HG02642 (cell line): ENCODE measurements at regions not wholly inside any gene's neighbourhood (a gene's known extent, or its start where the extent isn't known, plus 50 kb on each side); places are given as distances from the start of the nearest gene placed in this dataset.

Source experiments
- ATAC-seq: cut with Tn5 transposase; IDR thresholded peaks from one replicate; pipeline ENCODE4 v1.9.1; 2021; ENCODE audit warnings: mild to moderate bottlenecking; ENCODE audit not compliant: unreplicated experiment, poor library complexity

DNA sequence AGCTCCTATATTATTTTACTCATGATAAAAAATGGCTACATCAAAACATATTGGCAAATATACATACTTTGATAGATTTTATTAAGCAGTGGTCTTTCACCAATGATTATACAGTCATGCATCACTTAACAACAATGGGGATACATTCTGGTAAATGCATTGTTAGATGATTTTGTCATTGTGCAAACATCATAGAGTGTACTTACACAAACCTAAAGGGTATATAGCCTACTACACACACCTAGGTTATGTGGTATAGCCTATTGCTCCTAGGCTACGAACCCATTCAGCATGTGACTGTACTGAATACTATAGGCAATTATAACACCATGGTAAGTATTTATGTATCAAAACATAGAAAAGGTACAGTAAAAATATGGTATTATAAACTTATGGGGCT, 98.9 kb upstream of the IL6 start:
- ATAC-seq, result no peak

DNA sequence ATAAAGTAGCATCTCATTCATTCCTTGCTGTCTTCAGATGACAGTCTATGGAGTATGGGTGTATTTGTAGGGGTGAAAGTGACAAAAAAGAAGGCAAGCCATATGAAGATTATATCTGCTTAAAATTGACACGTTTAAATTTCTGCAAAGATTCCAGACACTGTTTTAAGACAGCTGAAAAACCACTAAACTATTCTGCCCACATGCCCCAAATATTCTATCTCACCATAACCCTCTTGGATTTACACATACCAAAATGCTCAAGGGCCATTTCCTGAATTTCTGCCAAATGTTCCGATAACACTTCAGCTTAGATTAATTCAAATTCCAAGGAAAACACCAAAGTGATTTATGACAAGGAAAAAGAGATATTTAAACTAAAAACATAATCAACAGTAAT, 99.9 kb upstream of the IL6 start:
- no peak for ATAC-seq

DNA sequence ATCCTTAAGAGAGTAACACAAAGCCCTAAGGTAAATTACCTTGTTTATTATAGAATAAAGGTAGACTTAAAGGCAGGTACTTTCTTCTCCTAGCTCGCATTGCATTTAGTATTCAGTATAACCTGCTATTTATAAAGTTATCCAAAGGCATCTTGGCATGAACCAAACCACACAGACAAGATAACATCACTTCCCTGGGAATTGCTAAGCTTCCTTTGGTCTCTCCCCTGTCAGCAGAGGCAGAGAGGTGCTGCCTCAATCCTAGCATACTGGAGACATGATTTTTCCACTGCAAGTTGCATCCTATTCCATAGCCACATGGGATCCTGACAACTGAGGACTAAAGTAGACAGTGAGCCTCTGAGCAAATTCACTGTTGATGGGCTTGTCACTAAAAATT, 101.7 kb upstream of the IL6 start:
- no peak for ATAC-seq

DNA sequence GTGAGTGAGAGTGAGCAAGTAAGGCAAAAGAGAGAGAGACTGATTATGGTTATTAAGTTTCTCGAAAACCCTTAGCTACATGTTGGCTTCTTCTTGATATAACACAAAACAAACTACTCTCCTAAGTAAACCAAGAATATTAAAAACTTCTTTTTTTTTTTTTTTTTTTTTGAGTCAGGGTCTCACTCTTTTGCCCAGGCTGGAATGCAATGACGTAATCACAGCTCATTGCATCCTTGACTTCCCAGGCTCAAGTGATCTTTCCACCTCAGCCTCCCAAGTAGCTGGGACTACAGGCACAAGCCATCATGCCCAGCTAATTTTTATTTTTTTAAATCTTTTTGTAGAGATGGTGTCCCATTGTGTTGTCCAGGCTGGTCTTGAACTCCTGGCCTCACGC, 102.2 kb upstream of the IL6 start:
- ATAC-seq, result no peak

DNA sequence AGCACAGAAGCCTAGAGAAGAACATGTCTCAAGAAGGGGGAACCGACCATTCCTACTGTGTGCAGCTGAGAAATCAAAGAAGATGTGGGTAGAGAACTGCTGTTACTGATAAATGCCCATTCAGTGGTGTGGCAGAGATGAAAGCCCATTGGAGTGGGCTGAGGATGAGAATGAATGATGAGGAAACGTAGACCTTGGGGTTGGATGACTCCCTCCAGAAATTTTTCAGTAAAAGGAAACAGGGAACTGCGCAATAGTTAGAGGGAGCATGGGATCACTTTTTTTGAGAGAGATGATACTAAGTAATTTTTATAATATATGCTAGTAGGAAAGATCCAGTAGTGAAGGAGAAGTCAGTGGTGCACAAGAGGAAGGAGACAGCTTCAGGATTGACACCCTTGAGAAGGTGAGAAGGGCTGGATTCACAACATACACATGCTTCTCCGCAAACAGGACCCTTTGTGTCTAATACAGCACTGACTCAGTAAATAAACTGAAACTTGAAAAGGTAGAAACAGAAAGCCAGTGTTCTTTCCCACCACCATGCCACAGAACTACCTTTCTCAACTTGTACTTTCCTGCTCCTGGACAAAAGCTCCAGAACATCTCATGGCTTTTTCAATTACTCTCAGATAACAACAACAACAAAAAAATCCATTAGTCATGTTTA, 104.7 kb upstream of the IL6 start:
- ATAC-seq, result no peak

DNA sequence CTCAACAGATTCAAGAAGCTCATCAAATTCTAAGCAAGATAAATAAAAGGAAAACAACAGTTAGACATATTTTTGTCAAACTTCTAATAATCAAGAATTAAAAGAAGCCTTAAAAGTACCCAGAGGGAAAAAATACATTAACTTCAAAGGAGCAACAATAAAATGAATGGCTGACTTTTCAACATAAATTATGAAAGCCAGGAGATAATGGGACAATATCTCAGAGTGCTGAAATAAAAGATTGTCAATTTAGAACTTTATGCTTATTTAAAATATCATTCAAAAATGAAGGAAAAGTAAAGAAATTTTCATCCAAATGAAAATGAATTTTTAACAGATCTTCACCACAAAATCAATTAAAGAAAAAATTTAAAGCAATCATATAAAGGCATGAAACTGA, 108.5 kb upstream of the IL6 start:
- ATAC-seq, result no peak

DNA sequence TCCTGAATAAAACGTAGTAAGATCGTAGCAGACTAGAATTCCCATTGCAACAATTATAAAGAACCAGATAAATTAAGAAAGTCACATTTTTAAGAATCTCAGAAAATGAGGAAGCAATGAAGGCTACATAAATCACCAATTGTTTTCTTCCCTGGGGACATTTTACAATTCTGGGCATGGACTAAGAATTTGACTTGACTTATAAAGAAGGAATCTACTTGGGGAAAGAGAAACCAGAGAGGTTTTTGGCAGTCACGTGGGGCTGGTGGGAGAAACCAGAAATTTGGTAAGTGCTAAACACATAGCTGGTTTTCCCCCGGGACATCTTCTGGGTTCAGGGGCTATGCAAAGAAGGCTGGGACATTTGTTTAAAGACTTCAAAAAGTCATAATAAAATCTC, 109.8 kb upstream of the IL6 start:
- ATAC-seq, result no peak

DNA sequence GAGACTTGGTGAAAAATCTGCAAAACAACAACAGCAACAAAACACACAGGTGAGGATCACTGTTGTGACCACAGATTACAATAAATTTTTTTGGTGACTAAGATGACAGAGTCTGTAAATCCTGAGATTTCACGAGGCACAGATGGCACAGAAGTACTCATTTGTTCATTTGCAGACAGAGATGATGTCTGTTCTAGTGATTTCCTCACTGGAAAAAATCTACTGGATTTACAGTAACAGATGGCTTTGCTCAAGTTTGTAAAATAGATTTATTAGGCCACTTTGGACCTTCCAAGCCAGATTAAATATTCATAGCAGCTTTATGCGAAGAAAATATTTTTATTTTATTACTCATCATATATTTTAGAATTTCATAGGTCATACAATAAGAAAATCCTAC, 113.5 kb upstream of the IL6 start:
- ATAC-seq, result no peak

DNA sequence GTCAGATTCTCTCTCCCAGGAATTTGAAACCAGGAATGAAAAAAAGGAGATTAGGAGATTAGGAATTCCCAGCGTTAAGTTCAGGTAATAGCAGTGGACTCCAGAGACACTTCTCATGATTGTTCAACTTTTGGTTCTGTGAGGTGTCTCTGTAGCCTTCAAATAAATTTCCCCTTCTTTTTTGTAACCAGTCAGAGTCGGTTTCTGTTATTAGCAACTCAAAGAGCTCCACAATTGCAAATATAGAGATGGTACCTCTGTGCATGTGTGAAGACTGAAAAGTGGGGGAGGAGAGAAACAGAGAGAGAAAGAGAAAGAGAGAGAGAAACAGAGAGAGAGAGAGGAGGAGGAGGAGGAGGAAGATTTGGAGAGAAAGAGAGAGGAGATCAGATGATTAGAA, 112.8 kb upstream of the STEAP1B start:
- no peak for ATAC-seq

DNA sequence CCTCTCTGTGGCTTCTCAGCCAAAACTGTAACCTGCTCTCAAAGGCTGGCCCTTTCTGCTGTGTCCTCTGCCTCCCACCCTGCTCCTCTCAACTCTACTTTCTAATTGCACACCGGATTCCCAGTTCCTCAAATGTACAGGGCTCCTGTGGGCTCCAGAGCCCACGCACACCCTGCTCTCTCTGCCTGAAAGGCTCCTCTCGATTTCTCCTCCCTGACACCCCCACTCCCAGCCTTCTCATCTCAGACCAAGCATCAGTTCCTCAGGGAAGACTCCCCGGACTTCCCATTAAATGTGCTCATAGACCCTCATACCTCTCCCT, 111.7 kb upstream of the STEAP1B start:
- peak; percentile 76 for ATAC-seq

DNA sequence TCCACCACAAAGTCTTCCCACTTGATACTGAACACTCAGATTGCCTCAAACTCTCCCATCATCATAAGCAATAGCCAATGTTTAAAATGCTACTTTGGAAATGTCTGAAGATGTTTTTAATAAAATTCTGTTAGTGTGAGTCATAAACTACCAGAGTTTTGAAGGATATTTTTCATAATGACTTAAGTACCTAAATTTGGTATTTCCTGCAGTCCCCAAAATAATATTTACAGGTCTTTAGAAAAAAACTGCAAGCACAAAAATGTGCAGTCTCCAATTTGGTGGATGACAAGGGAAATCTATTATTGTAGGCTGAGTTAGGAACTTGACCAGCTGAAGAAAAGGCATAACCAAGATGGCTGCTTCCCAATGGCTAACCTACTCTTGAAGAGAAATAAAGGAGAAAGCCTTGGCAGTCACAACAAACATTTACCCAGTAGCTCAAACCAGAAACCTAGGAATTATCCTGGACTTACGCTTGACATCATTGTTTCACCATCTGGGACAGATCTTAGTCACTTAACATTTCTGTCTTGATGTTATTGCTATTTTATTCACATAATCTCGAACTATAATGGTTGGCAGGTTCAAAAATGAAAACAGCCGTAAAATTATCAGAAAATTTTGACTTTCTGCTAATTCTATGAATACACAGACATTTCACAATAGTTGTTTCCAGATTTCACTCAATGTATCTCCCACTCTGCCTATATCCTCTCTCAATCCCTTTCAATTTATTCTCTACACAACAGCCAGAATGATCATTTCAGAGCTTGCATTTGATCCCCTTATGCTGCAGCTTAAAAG, 111.2 kb upstream of the STEAP1B start:
- no peak for ATAC-seq

DNA sequence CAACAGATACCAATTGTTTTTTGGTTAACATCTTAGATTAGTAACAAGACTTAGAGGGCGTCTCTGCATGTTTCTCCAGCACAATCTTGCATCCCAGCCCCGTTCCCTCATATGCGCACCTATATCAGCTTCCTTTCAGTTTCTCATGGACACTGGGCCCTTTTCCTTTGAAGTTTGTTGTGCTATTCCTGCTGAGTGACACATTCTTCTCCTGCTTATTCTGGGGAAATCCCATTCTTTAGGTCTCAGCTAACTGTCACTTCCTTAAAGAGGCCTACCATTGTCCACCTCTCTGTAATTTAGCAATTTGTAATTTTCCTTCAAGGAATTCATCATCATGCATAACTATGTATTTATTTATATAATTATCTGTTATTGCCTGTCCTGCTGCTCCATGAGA, 110.3 kb upstream of the STEAP1B start:
- ATAC-seq, result no peak

DNA sequence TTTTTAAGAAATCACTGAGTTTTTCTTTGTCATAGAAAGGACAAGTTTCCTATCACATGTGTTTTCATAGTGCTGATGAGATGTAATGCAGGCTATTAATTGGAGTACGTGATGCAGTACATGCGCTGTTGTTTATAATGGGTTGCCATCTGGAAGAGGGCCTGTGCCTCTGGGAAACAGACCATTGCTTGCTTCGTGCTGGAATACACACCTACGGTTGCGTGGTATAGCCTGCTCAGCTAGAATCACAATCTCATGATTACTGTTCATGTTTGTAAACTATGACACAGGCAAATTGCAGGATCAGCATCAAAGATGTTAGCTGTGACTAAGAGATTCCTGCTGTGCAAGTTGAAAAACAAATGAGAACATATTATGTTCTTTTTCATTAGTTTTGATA, 107.2 kb upstream of the STEAP1B start:
- ATAC-seq, result no peak

DNA sequence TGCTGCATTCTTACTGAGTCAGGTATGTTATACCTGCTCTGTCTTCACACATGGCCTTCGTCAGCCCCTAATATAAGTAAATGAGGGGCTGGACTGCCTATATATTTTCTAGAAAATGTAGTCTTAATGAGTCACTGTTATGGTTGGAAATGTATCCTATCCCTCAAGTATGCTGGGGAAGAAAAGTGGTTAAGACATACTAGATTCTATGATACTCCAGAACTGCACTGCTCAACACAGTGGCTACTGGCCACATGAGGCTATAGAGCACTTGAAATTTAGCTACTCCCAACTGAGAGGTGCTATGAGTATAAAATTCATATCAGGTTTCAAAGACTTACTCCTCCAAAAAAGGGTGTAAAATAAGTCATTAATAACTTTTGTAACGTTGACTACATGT, 104.3 kb upstream of the STEAP1B start:
- ATAC-seq, result no peak

DNA sequence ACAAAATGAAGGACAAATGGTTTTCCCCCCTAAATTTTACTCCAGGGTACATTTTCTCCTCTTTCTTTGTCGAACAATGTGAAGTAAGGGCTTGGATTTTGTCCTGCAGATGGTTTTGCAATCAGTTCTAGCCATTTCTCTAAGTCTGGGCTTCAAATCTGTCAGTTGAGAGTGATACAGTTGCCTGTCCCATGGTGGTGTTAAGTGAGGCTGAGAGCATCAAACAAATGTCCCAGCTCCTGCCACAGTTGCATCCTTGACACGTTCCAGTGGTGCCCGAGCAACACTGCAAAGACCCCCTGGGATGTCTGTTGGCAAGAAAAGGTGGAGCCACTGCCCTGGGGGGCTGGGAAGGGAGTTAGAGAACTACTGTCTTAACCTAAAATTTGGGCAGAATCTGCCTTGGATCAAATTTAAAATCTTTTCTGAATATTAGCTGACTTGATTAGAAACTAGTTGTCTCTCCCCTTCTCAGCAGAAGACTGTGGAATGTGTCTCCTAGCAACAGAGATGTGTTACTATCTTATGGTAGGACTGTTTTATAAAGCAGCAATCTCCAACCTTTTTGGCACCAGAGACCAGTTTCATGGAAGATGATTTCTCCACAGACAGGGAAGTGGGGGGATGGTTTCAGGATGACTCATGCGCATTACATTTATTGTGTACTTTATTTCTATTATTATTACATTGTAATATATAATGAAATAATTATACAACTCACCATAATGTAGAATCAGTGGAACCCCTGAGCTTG, 102.0 kb upstream of the STEAP1B start:
- no peak for ATAC-seq

DNA sequence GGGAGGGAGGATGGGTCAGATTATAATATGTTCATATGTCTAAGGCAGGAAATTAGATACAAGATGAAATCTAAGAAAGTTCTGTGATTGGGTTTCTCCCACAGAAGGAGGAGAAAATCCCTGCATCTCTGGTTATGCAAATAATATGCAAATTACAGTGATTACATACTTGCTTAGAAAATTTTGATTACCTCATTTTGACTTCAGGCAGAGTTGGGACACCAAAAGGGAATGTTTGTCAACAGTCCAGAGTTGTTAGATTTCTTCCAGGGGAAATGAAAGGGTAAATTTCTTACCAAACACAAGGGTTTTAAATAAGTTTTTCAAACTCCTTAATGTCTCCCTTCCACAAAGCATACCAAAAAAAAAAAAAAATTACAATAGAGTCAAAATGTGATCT, 101.4 kb upstream of the STEAP1B start:
- no peak for ATAC-seq

DNA sequence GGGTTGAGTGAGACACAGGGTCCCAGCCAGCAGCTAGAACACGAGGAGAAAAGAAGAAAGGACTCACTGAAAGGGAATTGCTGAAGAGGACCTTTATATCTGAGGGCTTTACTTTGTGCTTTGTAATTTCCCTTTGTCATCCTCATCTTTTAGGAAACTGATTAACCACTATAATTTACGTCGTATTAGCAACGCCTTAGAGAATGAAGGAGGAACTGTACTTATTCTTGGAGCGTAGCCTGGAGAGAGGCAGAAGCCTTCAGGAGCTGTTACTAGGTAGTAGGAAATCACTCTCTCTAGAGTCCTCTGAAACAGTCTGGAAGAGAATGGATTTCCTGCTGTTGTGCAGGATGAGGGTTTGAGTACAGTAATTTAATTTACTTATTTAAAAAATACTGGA, 101.0 kb upstream of the STEAP1B start:
- no peak for ATAC-seq

DNA sequence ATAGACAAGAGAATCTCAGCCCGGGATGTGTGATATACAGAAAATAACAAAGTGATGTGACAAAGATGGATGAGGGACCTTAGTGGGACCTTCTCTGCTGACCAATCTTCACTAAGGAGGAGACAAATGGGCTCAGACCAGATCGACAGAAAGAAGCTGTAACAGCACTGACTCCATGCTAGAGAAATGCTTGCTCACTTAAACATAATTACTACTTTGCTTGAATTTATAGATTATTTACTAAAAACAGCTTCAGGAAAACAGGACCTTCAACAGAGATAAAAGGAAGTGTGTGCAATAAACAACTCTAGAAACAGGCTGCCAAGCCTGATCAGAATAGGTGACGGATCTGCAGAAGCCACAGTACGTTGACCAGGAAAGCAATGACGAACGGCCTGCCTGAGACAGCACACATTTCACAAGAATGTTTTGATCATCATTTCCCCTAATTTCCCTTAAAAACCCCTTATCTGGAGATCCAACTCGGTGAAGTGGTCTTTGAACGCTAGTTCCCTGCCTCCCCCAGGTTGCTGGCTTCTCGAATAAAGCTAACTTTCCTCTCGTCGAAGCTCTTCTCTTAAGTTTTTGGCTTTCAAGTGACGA, 98.4 kb upstream of the STEAP1B start:
- ATAC-seq, result no peak

DNA sequence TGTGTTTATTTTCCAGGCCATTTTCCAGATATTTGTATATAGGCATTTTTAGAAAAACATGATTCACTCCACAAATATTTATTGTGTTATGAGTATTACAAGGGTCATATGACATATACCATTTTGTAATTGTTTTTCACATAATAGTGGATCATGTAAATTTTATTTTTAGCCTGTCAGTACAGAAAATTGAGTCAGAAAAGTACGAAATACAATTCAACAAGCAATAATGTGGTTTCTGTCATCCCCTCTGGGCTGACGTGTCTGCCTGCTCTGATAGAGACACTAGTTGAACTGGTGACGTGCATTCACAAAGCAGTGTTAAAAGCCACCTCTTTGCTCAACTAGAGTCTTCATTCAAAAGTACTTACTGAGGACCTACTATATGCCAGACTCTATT, 97.9 kb upstream of the STEAP1B start:
- ATAC-seq, result no peak

DNA sequence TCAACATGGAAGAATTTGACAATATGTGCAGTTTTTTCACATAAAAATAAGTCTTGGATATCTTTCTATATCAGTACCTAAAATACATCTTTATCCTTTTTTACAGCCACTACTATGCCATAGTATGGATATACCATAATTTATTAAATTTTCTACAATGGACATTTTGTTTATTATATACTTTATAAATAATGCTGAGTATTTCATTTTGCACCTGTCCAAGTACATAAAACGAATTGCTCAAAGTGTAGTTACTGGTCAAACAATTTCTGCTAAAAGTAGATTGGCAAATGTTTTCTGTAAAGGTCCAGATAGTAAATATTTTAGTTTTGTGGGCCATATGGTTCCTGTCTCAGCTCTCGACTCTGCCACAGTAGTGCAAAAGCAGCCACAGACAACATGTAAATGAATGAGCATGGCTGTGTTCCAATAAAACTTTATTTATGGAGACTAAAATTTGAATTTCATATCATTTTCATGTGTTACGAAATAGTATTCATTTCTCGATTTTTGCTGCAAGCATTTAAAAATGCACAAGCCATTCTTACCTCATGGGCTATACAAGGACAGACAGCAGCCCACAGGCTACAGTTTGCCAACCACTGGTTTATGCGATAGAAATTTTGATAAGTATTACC, 96.9 kb upstream of the STEAP1B start:
- ATAC-seq, result no peak

DNA sequence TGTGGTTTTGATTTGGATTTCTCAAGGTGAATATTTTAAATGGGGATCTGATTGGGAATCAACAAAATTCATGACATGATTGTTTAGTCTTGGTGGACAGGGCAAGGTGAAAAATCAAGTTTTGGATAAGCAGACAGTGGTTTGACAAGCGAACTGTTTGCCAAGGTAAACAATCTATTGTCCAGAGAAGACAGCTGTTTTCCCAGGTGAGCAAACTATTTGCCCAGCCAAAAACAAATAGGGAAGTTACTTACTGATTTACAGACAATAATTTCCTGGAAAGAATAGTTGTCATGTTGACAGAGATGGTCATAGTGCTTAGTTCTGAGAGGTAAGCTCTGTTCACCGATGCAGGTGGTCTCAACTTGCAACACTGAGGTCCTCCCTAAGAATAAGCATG, 94.0 kb upstream of the STEAP1B start:
- no peak for ATAC-seq
